WTC11 (cell line): ENCODE measurements at regions not wholly inside any gene's neighbourhood (a gene's known extent, or its start where the extent isn't known, plus 50 kb on each side); places are given as distances from the start of the nearest gene placed in this dataset.

ENCODE experiments used
- ATAC-seq: fragments of 200-7000 bp; cut with Tn5 transposase; 2 replicates; pipeline ENCODE4 v1.10.0; 2021; ENCODE audit warnings: mild to moderate bottlenecking, moderate library complexity
- CTCF ChIA-PET: fragments of 300-600 bp; sonication (Branson Sonifier 250); formaldehyde crosslinking; loops from one replicate; lab custom pipeline; 2021; ENCODE audit warnings: antibody characterized with exemption; lab: Charles Lee
- POLR2A ChIA-PET: fragments of 350-600 bp; sonication (Branson Sonifier 250); formaldehyde crosslinking; loops from one replicate; lab custom pipeline; 2021; ENCODE audit warnings: antibody characterized with exemption; lab: Charles Lee
- DNase-seq: peaks from one replicate; pipeline ENCODE4 v3.0.0; 2021; ENCODE audit warnings: low spot score
- H3K27ac Mint-ChIP-seq: 2 replicates; pipeline ENCODE4 v1.8.0; 2021; ENCODE audit warnings: mixed read lengths
- H3K27me3 Mint-ChIP-seq: 2 replicates; pipeline ENCODE4 v1.8.0; 2021; ENCODE audit warnings: low read depth, mild to moderate bottlenecking, moderate library complexity, mixed read lengths
- H3K36me3 Mint-ChIP-seq: 2 replicates; pipeline ENCODE4 v1.8.0; 2021; ENCODE audit warnings: mixed read lengths
- H3K4me1 Mint-ChIP-seq: 2 replicates; pipeline ENCODE4 v1.8.0; 2022; ENCODE audit warnings: mixed read lengths
- H3K4me3 Mint-ChIP-seq: 2 replicates; pipeline ENCODE4 v1.8.0; 2021; ENCODE audit warnings: mild to moderate bottlenecking, moderate library complexity, mixed read lengths
- H3K9me3 Mint-ChIP-seq: 2 replicates; pipeline ENCODE4 v1.8.0; 2021; ENCODE audit warnings: mixed read lengths
- ATF2 ChIP-seq: sonication (generic); formaldehyde crosslinking; IDR thresholded peaks from 2 replicates; pipeline ENCODE4 v1.8.1; 2022; ENCODE audit warnings: low read depth, missing genetic modification reagents, borderline replicate concordance
- ATF6 ChIP-seq: sonication (generic); formaldehyde crosslinking; IDR thresholded peaks from 2 replicates; pipeline ENCODE4 v1.8.1; 2023; ENCODE audit warnings: mild to moderate bottlenecking, missing genetic modification reagents
- E2F1 ChIP-seq: sonication (generic); formaldehyde crosslinking; IDR thresholded peaks from 2 replicates; pipeline ENCODE4 v1.8.0; 2022; ENCODE audit warnings: mild to moderate bottlenecking, missing genetic modification reagents
- ELF4 ChIP-seq: sonication (generic); formaldehyde crosslinking; IDR thresholded peaks from 2 replicates; pipeline ENCODE4 v1.8.1; 2022; ENCODE audit warnings: low read depth, mild to moderate bottlenecking, moderate library complexity, missing genetic modification reagents
- FOXK1 ChIP-seq: sonication (generic); formaldehyde crosslinking; IDR thresholded peaks from 2 replicates; pipeline ENCODE4 v1.8.0; 2022; ENCODE audit warnings: mild to moderate bottlenecking, moderate library complexity, missing genetic modification reagents
- GABPB1 ChIP-seq: sonication (generic); formaldehyde crosslinking; IDR thresholded peaks from 2 replicates; pipeline ENCODE4 v1.8.1; 2023; ENCODE audit warnings: mild to moderate bottlenecking, missing genetic modification reagents
- JUN ChIP-seq: sonication (generic); formaldehyde crosslinking; IDR thresholded peaks from 2 replicates; pipeline ENCODE4 v1.8.0; 2023; ENCODE audit warnings: mild to moderate bottlenecking, missing genetic modification reagents
- KAT7 ChIP-seq: sonication (generic); formaldehyde crosslinking; IDR thresholded peaks from 2 replicates; pipeline ENCODE4 v1.8.1; 2023; ENCODE audit warnings: missing genetic modification reagents, mild to moderate bottlenecking, borderline replicate concordance
- MYBL2 ChIP-seq: sonication (generic); formaldehyde crosslinking; IDR thresholded peaks from 2 replicates; pipeline ENCODE4 v1.8.1; 2023; ENCODE audit warnings: mild to moderate bottlenecking, moderate library complexity, missing genetic modification reagents
- NFE2L1 ChIP-seq: sonication (generic); formaldehyde crosslinking; IDR thresholded peaks from 2 replicates; pipeline ENCODE4 v1.8.1; 2023; ENCODE audit warnings: missing genetic modification reagents
- NFYB ChIP-seq: sonication (generic); formaldehyde crosslinking; conservative IDR thresholded peaks from 2 replicates; pipeline ENCODE4 v1.8.0; 2022; ENCODE audit warnings: low read depth, missing genetic modification reagents
- NR2C2 ChIP-seq: sonication (generic); formaldehyde crosslinking; IDR thresholded peaks from 2 replicates; pipeline ENCODE4 v1.8.0; 2022; ENCODE audit warnings: mild to moderate bottlenecking, missing genetic modification reagents
- NR3C1 ChIP-seq: sonication (generic); formaldehyde crosslinking; conservative IDR thresholded peaks from 2 replicates; pipeline ENCODE4 v1.8.1; 2023; ENCODE audit warnings: low read depth, mild to moderate bottlenecking, missing genetic modification reagents
- SMAD4 ChIP-seq: sonication (generic); formaldehyde crosslinking; IDR thresholded peaks from 2 replicates; pipeline ENCODE4 v1.8.0; 2022; ENCODE audit warnings: mild to moderate bottlenecking, missing genetic modification reagents
- STAT6 ChIP-seq: sonication (generic); formaldehyde crosslinking; conservative IDR thresholded peaks from 2 replicates; pipeline ENCODE4 v1.8.1; 2023; ENCODE audit warnings: mild to moderate bottlenecking, low read depth, missing genetic modification reagents, moderate library complexity
- TCF7 ChIP-seq: sonication (generic); formaldehyde crosslinking; IDR thresholded peaks from 2 replicates; pipeline ENCODE4 v1.8.0; 2022; ENCODE audit warnings: mild to moderate bottlenecking, low read depth, missing genetic modification reagents, moderate library complexity
- TEAD1 ChIP-seq: sonication (generic); formaldehyde crosslinking; IDR thresholded peaks from 2 replicates; pipeline ENCODE4 v1.8.0; 2022; ENCODE audit warnings: mild to moderate bottlenecking, missing genetic modification reagents
- ZNF219 ChIP-seq: sonication (generic); formaldehyde crosslinking; IDR thresholded peaks from 2 replicates; pipeline ENCODE4 v1.8.0; 2023; ENCODE audit warnings: missing genetic modification reagents, mild to moderate bottlenecking, borderline replicate concordance
- ZNF671 ChIP-seq: fragments of 250-450 bp; sonication (Bioruptor Pico); IDR thresholded peaks from 2 replicates; pipeline ENCODE4 v1.8.0; 2021; ENCODE audit warnings: mild to moderate bottlenecking
- TF ChIP-seq, protein P1 (sequence below): sonication (generic); formaldehyde crosslinking; IDR thresholded peaks from 2 replicates; pipeline ENCODE4 v1.8.1; 2023; ENCODE audit warnings: mild to moderate bottlenecking, moderate library complexity, missing genetic modification reagents

- TF ChIP-seq JUN (CRISPR knock-in tag), result no peak
- TF ChIP-seq E2F1, result no peak
- no peak for TF ChIP-seq TEAD1 (CRISPR knock-in tag)
- no peak for TF ChIP-seq STAT6 (CRISPR knock-in tag)
- TF ChIP-seq NFYB (CRISPR knock-in tag), result no peak
Measured at GRCh38 chr7:41503438-41503837, 199.5 kb downstream of the INHBA start (continued).

GRCh38 chr7:41501466-41501865, 201.4 kb downstream of the INHBA start:
- TF ChIP-seq NR2C2 (CRISPR knock-in tag) (no peak), NFYB (CRISPR knock-in tag) (no peak), NR3C1 (CRISPR knock-in tag) (no peak), GABPB1 (no peak), ATF6 (CRISPR knock-in tag) (no peak), TCF7 (no peak), NFE2L1 (CRISPR knock-in tag) (no peak), ELF4 (no peak), MYBL2 (CRISPR knock-in tag) (no peak), KAT7 (CRISPR knock-in tag) (no peak), ZNF219 (no peak), FOXK1 (no peak), ATF2 (no peak), ZNF671 (CRISPR knock-in tag) (no peak), SMAD4 (CRISPR knock-in tag) (no peak)
- TF ChIP-seq, protein P1, sequence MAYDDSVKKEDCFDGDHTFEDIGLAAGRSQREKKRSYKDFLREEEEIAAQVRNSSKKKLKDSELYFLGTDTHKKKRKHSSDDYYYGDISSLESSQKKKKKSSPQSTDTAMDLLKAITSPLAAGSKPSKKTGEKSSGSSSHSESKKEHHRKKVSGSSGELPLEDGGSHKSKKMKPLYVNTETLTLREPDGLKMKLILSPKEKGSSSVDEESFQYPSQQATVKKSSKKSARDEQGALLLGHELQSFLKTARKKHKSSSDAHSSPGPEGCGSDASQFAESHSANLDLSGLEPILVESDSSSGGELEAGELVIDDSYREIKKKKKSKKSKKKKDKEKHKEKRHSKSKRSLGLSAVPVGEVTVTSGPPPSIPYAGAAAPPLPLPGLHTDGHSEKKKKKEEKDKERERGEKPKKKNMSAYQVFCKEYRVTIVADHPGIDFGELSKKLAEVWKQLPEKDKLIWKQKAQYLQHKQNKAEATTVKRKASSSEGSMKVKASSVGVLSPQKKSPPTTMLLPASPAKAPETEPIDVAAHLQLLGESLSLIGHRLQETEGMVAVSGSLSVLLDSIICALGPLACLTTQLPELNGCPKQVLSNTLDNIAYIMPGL, result no peak
- TF ChIP-seq, all 79 proteins: peak for 0
- H3K27me3 Mint-ChIP-seq, result no peaks in the 10 kb centered on the region
- H3K27ac Mint-ChIP-seq, result no peak overlapping the region
- CTCF ChIA-PET, result no interaction called here
- POLR2A ChIA-PET, result no interaction called here
- DNase-seq (no peak), ATAC-seq (no peak)
- H3K36me3 Mint-ChIP-seq, result no peaks in the 10 kb centered on the region
- peaks cover 14% of the 10 kb centered on the region for H3K9me3 Mint-ChIP-seq
- no peak overlapping the region for H3K4me3 Mint-ChIP-seq
- peaks cover 3% of the 10 kb centered on the region for H3K4me1 Mint-ChIP-seq
